SU-DHL-6 (cell line): ENCODE measurements at regions not wholly inside any gene's neighbourhood (a gene's known extent, or its start where the extent isn't known, plus 50 kb on each side); places are given as distances from the start of the nearest gene placed in this dataset.

Source experiments
- CTCF ChIP-seq: fragments of 200-600 bp; sonication (generic); IDR thresholded peaks from one replicate; pipeline ENCODE4 v1.5.1; 2017; ENCODE audit warnings: antibody characterized with exemption, mild to moderate bottlenecking, low read length, moderate library complexity; ENCODE audit not compliant: insufficient read depth, poor library complexity, severe bottlenecking
- EZH2phosphoT487 ChIP-seq: fragments of 200-600 bp; sonication (generic), shearing (Covaris generic); conservative IDR thresholded peaks from 2 replicates; pipeline ENCODE4 v1.6.1; 2018; ENCODE audit warnings: mild to moderate bottlenecking, antibody characterized with exemption, low read length, moderate library complexity, mixed read lengths

- TF ChIP-seq CTCF: no peak
- TF ChIP-seq EZH2phosphoT487: no peak
Measured at GRCh38 chr4:125501090-125501489, 186.3 kb downstream of the FAT4 start.
